Effector memory CD4-positive, alpha-beta T cell (primary cell): ENCODE measurements at regions not wholly inside any gene's neighbourhood (a gene's known extent, or its start where the extent isn't known, plus 50 kb on each side); places are given as distances from the start of the nearest gene placed in this dataset.
"Not testable (repeated sequence)": the region's sequence is repeated elsewhere in the genome, so short reads cannot be mapped to it uniquely, and the experiment has no call there.

Experiments used
- DNase-seq, 3 donors: peaks; one replicate each; pipeline ENCODE4 v3.0.0-alpha.2; 2020
- H3K27ac ChIP-seq: 2 replicates; pipeline ENCODE4 v1.7.0; 2013; ENCODE audit warnings: mild to moderate bottlenecking, low read length, moderate library complexity; ENCODE audit not compliant: insufficient read depth, poor library complexity, severe bottlenecking
- H3K27me3 ChIP-seq: replicated peaks from 2 replicates; pipeline ENCODE4 v1.7.0; 2013; ENCODE audit warnings: mild to moderate bottlenecking, low read length; ENCODE audit not compliant: insufficient read depth, control insufficient read depth, poor library complexity, severe bottlenecking
- H3K36me3 ChIP-seq: 2 replicates; pipeline ENCODE4 v1.7.0; 2013; ENCODE audit warnings: mild to moderate bottlenecking, low read length, moderate library complexity; ENCODE audit not compliant: control insufficient read depth, insufficient read depth
- H3K4me1 ChIP-seq: 2 replicates; pipeline ENCODE4 v1.7.0; 2013; ENCODE audit warnings: low read length, mild to moderate bottlenecking; ENCODE audit not compliant: control insufficient read depth, insufficient read depth, poor library complexity, severe bottlenecking
- H3K4me3 ChIP-seq: 2 replicates; pipeline ENCODE4 v1.7.0; 2013; ENCODE audit warnings: low read length, low read depth, mild to moderate bottlenecking; ENCODE audit not compliant: insufficient read depth, poor library complexity, severe bottlenecking
- H3K9me3 ChIP-seq: 2 replicates; pipeline ENCODE4 v1.7.0; 2013; ENCODE audit warnings: mild to moderate bottlenecking, low read length, moderate library complexity; ENCODE audit not compliant: control insufficient read depth

DNA sequence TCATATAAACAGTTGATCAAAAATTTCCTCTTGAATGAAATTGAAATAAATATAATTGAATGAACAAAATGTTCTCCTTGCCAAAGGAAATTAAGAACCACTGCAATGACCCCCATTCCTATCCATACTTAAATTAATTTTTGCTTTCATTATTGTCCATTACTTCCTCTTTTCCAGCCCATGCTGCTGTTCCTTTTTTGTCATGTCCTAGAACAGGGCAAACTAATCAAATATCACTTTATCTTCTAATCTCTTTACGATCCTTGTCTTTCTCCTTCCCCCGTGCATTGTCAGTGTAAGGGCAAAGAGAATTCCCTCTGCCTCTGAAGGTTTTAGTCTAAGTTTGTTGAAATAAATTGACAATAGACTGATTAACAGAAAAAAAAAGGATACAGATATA lies 203.0 kb downstream of the CENPC start:
- H3K9me3 ChIP-seq: no peaks in the 10 kb centered on the region
- no peak for DNase-seq

DNA sequence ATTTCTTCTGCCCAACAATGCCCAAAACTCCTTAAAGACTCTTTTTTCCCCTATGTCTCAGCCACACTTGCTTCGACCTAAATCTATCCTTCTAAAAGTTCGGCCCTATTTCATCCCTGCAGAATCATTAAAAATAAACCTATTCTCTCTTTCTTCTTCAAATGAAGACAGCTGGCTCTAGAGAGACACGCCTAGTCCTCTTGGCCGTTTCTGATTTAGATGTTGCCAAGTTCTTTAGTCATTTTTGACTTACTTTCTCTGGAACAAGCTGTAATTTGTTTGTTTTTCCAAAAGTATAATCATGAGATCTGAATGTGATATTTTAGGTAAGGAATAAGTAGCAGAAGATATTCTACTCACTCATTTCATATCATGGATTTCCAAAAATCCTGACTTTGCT lies 211.6 kb downstream of the CENPC start:
- H3K36me3 ChIP-seq: no peaks in the 10 kb centered on the region
- no peaks in the 10 kb centered on the region for H3K9me3 ChIP-seq
- H3K27ac ChIP-seq: no peak overlapping the region
- H3K4me1 ChIP-seq: no peaks in the 10 kb centered on the region
- DNase-seq: no peak
- no peak overlapping the region for H3K4me3 ChIP-seq
- no peaks in the 10 kb centered on the region for H3K27me3 ChIP-seq

More for the DNA sequence above, 203.0 kb downstream of the CENPC start:
- Histone ChIP-seq H3K27ac (no peak overlapping the region), H3K4me1 (no peaks in the 10 kb centered on the region), H3K27me3 (no peaks in the 10 kb centered on the region), H3K36me3 (no peaks in the 10 kb centered on the region), H3K4me3 (no peak overlapping the region)

DNA sequence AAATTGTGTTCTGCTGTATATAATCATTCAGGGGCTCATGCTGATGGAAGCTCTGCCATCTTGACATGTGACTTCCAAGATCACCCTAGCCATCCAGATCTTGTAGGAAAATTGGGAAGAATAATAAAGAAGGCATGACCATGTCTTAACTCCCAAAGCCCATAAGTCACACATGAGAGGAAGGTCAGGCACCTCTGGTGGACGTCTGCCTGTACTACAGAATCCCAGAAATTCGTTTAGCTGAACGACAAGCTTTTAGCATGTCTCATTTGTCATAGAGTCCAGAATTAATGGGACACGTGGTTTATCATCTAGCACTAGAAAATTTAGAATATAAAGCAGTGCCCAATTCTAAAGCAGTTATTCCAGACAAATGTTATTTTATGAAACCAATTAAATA lies 212.7 kb downstream of the CENPC start:
- H3K4me3 ChIP-seq: no peak overlapping the region
- H3K27ac ChIP-seq: no peak overlapping the region
- H3K36me3 ChIP-seq: no peaks in the 10 kb centered on the region
- H3K4me1 ChIP-seq: no peaks in the 10 kb centered on the region
- DNase-seq: no peak
- no peaks in the 10 kb centered on the region for H3K9me3 ChIP-seq
- H3K27me3 ChIP-seq: no peaks in the 10 kb centered on the region

DNA sequence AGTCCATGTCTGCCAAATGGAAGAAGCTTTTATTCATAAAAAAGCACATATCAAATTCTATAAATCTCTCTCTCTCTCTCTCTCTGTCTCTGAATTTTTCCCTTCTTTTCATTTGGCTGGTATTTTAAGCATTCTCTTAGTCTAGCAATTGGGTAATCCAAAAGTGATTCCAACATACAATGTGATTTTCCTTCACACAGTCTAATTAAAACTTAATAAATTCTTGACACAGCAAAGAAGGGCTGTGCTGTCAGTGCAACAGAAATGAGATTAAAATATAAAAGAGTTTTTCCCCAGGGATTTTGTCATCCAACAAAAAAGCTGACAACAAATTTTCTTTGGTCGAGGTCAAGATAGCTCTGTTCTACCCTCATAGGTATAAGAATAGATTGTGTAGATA lies 216.9 kb downstream of the CENPC start:
- no peak overlapping the region for H3K27ac ChIP-seq
- no peaks in the 10 kb centered on the region for H3K4me1 ChIP-seq
- H3K27me3 ChIP-seq: no peaks in the 10 kb centered on the region
- no peak overlapping the region for H3K4me3 ChIP-seq
- DNase-seq: no peak
- H3K36me3 ChIP-seq: no peaks in the 10 kb centered on the region
- no peaks in the 10 kb centered on the region for H3K9me3 ChIP-seq

DNA sequence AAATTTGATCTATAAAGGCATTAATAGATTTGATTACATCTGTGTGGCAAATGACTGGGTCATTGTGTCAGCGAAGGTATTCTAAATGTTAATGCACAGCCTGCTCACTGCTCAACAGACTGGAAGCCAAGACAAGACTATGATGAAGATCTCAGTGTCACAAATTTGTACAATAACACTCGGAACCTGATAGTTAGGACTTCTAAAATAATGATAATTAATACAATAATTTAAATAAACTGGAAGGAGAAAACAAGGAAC lies 217.4 kb downstream of the CENPC start:
- Histone ChIP-seq H3K4me3 (no peak overlapping the region), H3K4me1 (no peaks in the 10 kb centered on the region), H3K27ac (no peak overlapping the region), H3K36me3 (no peaks in the 10 kb centered on the region), H3K9me3 (no peaks in the 10 kb centered on the region), H3K27me3 (no peaks in the 10 kb centered on the region)
- DNase-seq: no peak

DNA sequence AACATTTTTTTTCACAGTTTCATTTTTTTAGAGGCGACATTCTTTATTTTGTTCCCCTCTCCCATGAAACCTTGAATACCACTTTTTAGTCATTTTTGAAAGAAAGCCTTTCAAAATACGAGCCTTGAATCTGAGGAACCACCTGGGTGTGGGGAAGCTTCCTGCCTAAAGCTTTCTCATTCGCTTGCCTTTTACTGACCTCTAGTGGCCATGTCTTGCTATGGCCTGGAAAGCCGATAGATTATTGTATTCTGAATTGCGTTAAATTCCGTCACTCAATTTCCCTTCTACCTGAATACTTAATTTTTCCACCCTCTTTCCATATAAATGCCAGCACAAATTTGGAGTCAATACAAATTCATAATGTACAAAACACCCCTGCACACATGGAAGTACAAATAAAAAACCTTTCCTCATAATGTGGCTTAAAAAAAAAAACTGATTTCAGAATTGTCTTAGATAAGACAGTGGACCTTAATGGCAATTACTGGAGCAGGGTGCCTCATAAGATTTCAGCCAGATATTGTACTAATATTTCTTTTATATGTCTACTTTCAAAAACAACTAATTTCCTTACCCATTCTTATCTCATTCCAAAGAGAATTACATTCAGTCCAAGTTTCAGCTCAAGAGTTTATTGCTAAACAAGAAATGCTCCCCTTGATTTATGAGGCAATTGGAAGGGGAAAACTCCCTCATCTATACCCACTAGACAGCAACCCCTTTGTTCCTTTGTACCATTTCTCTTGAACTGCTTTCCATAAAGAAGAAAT lies 217.9 kb downstream of the CENPC start:
- peak in 1 of 3 donors; percentile 23 for DNase-seq
- Histone ChIP-seq H3K4me1 (no peaks in the 10 kb centered on the region), H3K27ac (no peak overlapping the region), H3K36me3 (no peaks in the 10 kb centered on the region), H3K27me3 (no peaks in the 10 kb centered on the region), H3K9me3 (no peaks in the 10 kb centered on the region), H3K4me3 (no peak overlapping the region)

DNA sequence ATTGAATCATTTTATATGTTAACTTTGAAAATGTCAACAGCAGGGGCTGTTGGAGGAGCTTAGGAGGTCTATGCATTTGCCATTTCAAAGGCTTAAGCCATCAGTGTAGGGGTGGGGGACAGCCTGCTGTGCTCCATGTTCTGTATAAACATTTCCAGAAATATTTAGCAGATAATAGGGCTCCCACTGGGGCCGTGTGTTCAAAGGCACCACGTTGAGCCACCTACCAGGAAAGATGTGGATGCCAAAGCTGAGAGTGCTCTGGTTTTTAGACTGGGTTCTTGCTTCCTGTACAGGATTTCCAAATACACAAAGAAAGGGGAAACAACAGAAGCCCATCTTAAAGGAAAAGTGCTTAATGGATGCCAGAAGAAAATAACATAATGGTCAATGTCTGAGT lies 219.5 kb downstream of the CENPC start:
- Histone ChIP-seq H3K27ac (no peak overlapping the region), H3K4me1 (no peaks in the 10 kb centered on the region), H3K4me3 (no peak overlapping the region), H3K9me3 (no peaks in the 10 kb centered on the region), H3K27me3 (no peaks in the 10 kb centered on the region), H3K36me3 (no peaks in the 10 kb centered on the region)
- DNase-seq: no peak

DNA sequence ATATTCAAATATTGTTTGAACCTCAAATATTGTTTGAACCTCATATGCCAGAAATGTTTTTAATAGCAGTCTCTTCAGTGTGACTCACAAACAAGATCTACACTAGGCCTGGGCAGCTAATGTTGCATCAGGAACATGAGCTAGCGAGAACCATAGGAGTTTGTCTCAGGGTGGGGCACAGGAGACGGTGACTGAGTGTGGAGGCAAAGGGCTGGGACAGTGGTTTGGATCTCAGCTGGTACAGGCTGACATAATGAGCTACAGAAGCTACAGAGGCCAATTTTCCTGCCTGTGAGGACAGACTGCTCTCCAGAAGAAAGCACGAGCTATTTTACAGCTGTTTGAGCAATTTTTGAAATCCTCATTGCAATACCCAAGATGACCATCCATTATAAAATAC lies 224.7 kb downstream of the CENPC start:
- Histone ChIP-seq H3K9me3 (no peaks in the 10 kb centered on the region), H3K36me3 (no peaks in the 10 kb centered on the region), H3K27ac (no peak overlapping the region), H3K27me3 (no peaks in the 10 kb centered on the region), H3K4me3 (no peak overlapping the region), H3K4me1 (no peaks in the 10 kb centered on the region)
- DNase-seq: no peak

DNA sequence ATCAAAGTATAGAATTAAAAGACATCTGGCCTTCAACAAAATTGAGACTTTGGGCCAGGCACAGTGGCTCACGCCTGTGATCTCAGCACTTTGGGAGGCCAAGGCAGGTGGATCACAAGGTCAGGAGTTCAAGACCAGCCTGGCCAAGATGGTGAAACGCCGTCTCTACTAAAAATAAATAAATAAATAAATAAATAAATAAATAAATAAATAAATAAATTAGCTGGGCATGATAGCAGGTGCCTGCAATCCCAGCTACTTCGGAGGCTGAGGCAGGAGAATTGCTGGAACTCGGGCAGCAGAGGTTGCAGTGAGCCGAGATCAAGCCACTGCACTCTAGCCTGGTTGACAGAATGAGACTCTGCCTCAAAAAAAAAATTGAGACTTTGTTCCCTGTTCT lies 225.7 kb downstream of the CENPC start:
- not testable (repeated sequence) for H3K4me1 ChIP-seq, H3K27me3 ChIP-seq, H3K36me3 ChIP-seq, H3K9me3 ChIP-seq, H3K4me3 ChIP-seq, H3K27ac ChIP-seq, DNase-seq

DNA sequence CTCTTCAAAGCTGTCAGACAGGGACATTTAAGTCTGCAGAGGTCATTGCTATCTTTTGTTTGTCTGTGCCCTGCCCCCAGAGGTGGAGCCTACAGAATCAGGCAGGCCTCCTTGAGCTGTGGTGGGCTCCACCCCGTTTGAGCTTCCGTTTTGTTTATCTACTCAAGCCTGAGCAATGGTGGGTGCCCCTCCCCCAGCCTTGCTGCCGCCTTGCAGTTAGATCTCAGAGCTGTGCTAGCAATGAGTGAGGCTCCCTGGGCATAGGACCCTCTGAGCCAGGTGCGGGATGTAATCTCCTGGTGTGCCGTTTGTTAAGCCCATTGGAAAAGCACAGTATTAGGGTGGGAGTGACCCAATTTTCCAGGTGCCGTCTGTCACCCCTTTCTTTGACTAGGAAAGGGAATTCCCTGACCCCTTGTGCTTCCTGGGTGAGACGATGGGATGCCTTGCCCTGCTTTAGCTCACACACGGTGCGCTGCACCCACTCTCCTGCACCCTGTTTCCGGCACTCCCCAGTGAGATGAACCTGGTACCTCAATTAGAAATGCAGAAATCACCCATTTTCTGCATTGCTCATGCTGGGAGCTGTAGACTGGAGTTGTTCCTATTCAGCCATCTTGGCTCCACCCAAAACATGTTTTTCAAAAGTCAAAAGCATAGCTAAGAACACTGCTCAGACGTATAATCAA lies 244.7 kb downstream of the CENPC start:
- H3K27ac ChIP-seq, H3K9me3 ChIP-seq, H3K27me3 ChIP-seq, H3K36me3 ChIP-seq, H3K4me3 ChIP-seq, DNase-seq, H3K4me1 ChIP-seq: not testable (repeated sequence)
